ENCODE measurements at regions not wholly inside any gene's neighbourhood (a gene's known extent, or its start where the extent isn't known, plus 50 kb on each side); places are given as distances from the start of the nearest gene placed in this dataset.

DNA sequence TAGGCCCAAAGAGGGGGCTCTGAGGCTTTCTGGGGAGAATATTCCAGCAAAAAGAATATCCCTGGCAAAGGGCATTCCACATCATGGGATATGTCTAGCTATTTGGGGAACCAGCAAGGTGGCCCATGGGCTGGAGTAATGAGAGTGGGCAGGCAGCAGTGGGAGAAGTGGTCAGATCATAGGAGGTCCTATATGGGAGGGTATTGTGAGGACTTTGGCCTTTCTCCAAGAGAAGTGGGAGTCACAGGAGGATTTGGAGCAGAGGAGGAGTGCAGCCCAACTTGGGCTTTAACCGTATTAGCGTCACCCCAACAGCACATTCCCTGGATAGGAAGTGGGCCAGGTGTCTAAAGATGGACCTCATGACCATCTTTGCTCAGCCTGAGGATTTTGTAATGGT lies 151.4 kb downstream of the ENGASE start:
- no peaks in the 10 kb centered on the region for H3K9me3 ChIP-seq (ENCODE audit: control insufficient read depth in 1 of 2, insufficient read depth in 1 of 2, low read depth in 1 of 2, low read length in 2 of 2)
- no peaks in the 10 kb centered on the region for H3K79me2 ChIP-seq (ENCODE audit: insufficient read depth, low read length)
- H2AFZ ChIP-seq (ENCODE audit: low read depth, low read length, poor library complexity, severe bottlenecking), result no peak overlapping the region
- ChIA-PET POLR2A (no interaction called here), RAD21 (ENCODE audit: low non-redundant PET in 1 of 2, low total read pairs in 2 of 2, uncharacterized antibody in 2 of 2, unreplicated experiment in 2 of 2) (no interaction called here), CTCF (interaction anchor here (0.7 kb wide), 1 partner anchor 520 kb away, joined by 4 read pairs; no protein-coding TSS in a partner anchor)
- H3K9me2 ChIP-seq (ENCODE audit: insufficient read depth), result no peaks in the 10 kb centered on the region
- TF ChIP-seq EZH2phosphoT487 (IDR thresholded peaks at IDR 0.05; ENCODE audit: borderline replicate concordance) (no peak), FOSL1 (IDR thresholded peaks at IDR 0.05; ENCODE audit: low read depth) (no peak), ZFX (IDR thresholded peaks at IDR 0.05) (no peak), SRF (IDR thresholded peaks at IDR 0.05; ENCODE audit: low read depth) (no peak), CEBPB (IDR thresholded peaks at IDR 0.05; ENCODE audit: low read depth) (no peak), ZNF274 (IDR thresholded peaks at IDR 0.05; ENCODE audit: low read depth, low read length) (no peak), JUND (IDR thresholded peaks at IDR 0.05) (no peak), SIN3A (IDR thresholded peaks at IDR 0.05; ENCODE audit: low read depth) (no peak), ELF1 (IDR thresholded peaks at IDR 0.05; ENCODE audit: borderline replicate concordance, low read depth) (no peak)
- TF ChIP-seq, protein P1, sequence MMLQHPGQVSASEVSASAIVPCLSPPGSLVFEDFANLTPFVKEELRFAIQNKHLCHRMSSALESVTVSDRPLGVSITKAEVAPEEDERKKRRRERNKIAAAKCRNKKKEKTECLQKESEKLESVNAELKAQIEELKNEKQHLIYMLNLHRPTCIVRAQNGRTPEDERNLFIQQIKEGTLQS (IDR thresholded peaks at IDR 0.05), result no peak
- H3K27me3 ChIP-seq (ENCODE audit: insufficient read depth, low read length), result peaks cover 32% of the 10 kb centered on the region
- H3K36me3 ChIP-seq (ENCODE audit: control insufficient read depth in 1 of 2, insufficient read depth in 2 of 2, low read length in 2 of 2), result no peaks in the 10 kb centered on the region
- no peaks in the 10 kb centered on the region for H4K20me1 ChIP-seq (ENCODE audit: insufficient read depth)
- BruUV-seq (replicated peaks), result no TSS peak
- peaks cover 0 to 10% of the 10 kb centered on the region in 2 experiments; a peak in 1 of 4 replicates for H3K4me1 ChIP-seq (ENCODE audit: control insufficient read depth in 1 of 2, insufficient read depth in 2 of 2, low read length in 2 of 2)
- no peak overlapping the region for H3K9ac ChIP-seq (ENCODE audit: low read length)
- intact Hi-C loops (cut with micrococcal nuclease), result no loop called here
- H3K4me3 ChIP-seq (replicated peaks in 1 of 2; ENCODE audit: low read depth in 1 of 2, low read length in 2 of 2), result no peak overlapping the region
- ATAC-seq, result no peak
- no peak overlapping the region for H3K4me2 ChIP-seq (ENCODE audit: low read length)
- DNase-seq (ENCODE audit: low read depth, low spot score), result no peak
- H3K27ac ChIP-seq (ENCODE audit: low read depth, low read length), result no peak overlapping the region

DNA sequence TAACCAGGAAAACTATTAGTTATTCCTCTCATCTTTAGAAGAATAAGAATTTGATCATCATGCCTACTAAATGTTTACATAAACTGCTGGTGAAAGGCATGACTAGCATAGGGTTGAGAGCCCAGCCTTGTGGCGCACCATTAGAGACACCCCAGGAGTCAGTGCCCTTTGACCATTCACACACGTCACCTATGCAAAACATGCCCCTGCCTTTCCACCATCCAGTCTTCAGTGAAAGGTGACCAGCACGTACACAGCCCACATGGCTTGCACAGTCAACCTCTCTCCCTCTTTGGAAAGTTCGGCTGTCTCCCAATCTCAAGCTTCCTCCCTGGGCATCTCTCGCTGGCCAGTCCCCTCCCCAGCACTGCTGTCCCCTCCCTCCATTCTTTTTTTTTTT lies 150.3 kb downstream of the ENGASE start:
- Histone ChIP-seq H2AFZ (ENCODE audit: low read depth, low read length, poor library complexity, severe bottlenecking) (no peak overlapping the region), H3K9me3 (ENCODE audit: control insufficient read depth in 1 of 2, insufficient read depth in 1 of 2, low read depth in 1 of 2, low read length in 2 of 2) (no peaks in the 10 kb centered on the region), H3K27ac (ENCODE audit: low read depth, low read length) (no peak overlapping the region), H3K9me2 (ENCODE audit: insufficient read depth) (no peaks in the 10 kb centered on the region), H3K27me3 (ENCODE audit: insufficient read depth, low read length) (peaks cover 32% of the 10 kb centered on the region), H3K4me1 (ENCODE audit: control insufficient read depth in 1 of 2, insufficient read depth in 2 of 2, low read length in 2 of 2) (peaks cover 0 to 10% of the 10 kb centered on the region in 2 experiments; a peak in 1 of 4 replicates), H3K4me2 (ENCODE audit: low read length) (no peak overlapping the region), H3K4me3 (replicated peaks in 1 of 2; ENCODE audit: low read depth in 1 of 2, low read length in 2 of 2) (no peak overlapping the region), H3K36me3 (ENCODE audit: control insufficient read depth in 1 of 2, insufficient read depth in 2 of 2, low read length in 2 of 2) (no peaks in the 10 kb centered on the region), H3K9ac (ENCODE audit: low read length) (no peak overlapping the region), H3K79me2 (ENCODE audit: insufficient read depth, low read length) (no peaks in the 10 kb centered on the region), H4K20me1 (ENCODE audit: insufficient read depth) (no peaks in the 10 kb centered on the region)
- no peak for ATAC-seq
- CTCF ChIA-PET, result no interaction called here
- intact Hi-C loops (cut with micrococcal nuclease), result no loop called here
- POLR2A ChIA-PET, result no interaction called here
- no TSS peak for BruUV-seq (replicated peaks)
- DNase-seq (ENCODE audit: low read depth, low spot score), result no peak
- RAD21 ChIA-PET (ENCODE audit: low non-redundant PET in 1 of 2, low total read pairs in 2 of 2, uncharacterized antibody in 2 of 2, unreplicated experiment in 2 of 2), result no interaction called here
- TF ChIP-seq EZH2 (IDR thresholded peaks at IDR 0.05), result no peak
- TF ChIP-seq ZFX (IDR thresholded peaks at IDR 0.05), result no peak
